ENCODE measurements at regions not wholly inside any gene's neighbourhood (a gene's known extent, or its start where the extent isn't known, plus 50 kb on each side); places are given as distances from the start of the nearest gene placed in this dataset.

- no peaks in the 10 kb centered on the region for H3K9me3 Mint-ChIP-seq (ENCODE audit: insufficient read depth)
- H3K4me1 Mint-ChIP-seq (ENCODE audit: low read depth): no peaks in the 10 kb centered on the region
- no peak overlapping the region for H3K4me3 Mint-ChIP-seq
- ChIA-PET POLR2A (no interaction called here), CTCF (no interaction called here)
- no peak overlapping the region for H3K27ac Mint-ChIP-seq
- peaks cover 13% of the 10 kb centered on the region for H3K27me3 Mint-ChIP-seq (ENCODE audit: low read depth)
- ATAC-seq (no peak), DNase-seq (no peak)
- H3K36me3 Mint-ChIP-seq (ENCODE audit: low read depth): no peaks in the 10 kb centered on the region
Observed at GRCh38 chr14:55500219-55500701, 59.8 kb upstream of the TBPL2 start.

GRCh38 chr14:55500708-55501107 is 60.3 kb upstream of the TBPL2 start:
- ChIA-PET POLR2A (no interaction called here), CTCF (no interaction called here)
- H3K4me1 Mint-ChIP-seq (ENCODE audit: low read depth): no peaks in the 10 kb centered on the region
- H3K27me3 Mint-ChIP-seq (ENCODE audit: low read depth): peaks cover 11% of the 10 kb centered on the region
- no peak for DNase-seq
- no peak for ATAC-seq
- H3K4me3 Mint-ChIP-seq: no peak overlapping the region
- H3K27ac Mint-ChIP-seq: no peak overlapping the region
- H3K36me3 Mint-ChIP-seq (ENCODE audit: low read depth): no peaks in the 10 kb centered on the region
- H3K9me3 Mint-ChIP-seq (ENCODE audit: insufficient read depth): no peaks in the 10 kb centered on the region

DNA sequence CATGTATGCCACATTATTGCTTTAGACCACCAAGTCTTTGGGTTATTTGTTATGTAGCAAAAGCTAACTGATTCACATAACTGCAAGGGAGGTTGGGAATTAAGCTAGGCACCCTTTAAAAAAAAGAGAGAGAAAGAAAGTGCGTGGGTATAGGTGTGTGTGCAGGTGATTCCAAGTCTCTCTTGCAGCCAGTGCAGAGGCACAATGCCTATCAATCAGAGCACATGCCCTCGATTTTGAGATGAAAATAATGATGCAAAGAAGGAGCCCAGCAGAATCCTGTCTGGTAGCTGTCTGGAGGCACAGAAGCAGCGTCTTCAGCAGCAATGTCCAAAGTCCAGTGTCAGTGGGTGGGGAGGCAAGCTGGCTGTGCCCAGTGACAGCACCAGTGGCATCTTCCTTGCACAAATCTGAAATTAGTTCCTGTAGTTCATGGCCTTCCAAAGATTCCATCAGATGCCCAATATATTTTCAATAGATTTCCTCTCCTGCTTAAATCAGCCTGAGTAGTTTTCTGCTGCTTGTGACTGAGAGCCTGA is 62.4 kb upstream of the TBPL2 start:
- no peak for ATAC-seq
- CTCF ChIA-PET: no interaction called here
- no peaks in the 10 kb centered on the region for H3K4me1 Mint-ChIP-seq (ENCODE audit: low read depth)

DNA sequence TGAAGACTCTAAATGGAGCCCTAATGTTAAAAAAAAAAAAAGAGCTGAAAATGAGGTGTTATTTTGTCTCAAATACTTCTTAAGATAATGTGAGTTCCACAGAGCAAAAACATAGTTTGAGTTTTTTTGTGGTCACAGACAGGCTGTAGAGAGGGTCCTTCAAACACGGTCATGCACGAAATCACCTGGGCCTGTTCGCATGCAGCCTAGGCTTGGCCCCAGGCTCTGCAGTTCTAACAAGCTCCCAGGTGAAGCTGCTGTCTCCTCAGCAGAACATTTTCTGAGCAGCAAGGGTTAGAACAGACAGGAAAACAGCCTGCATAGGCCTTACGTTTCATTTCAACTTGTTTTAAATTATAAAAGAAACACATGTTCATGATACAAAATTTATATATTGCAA is 65.4 kb upstream of the TBPL2 start:
- CTCF ChIA-PET: no interaction called here
- ATAC-seq: no peak
- Mint-ChIP-seq H3K4me1 (ENCODE audit: low read depth) (no peaks in the 10 kb centered on the region), H3K27ac (no peak overlapping the region), H3K9me3 (ENCODE audit: insufficient read depth) (no peaks in the 10 kb centered on the region), H3K4me3 (no peak overlapping the region), H3K27me3 (ENCODE audit: low read depth) (peaks cover under 1% of the 10 kb centered on the region), H3K36me3 (ENCODE audit: low read depth) (no peaks in the 10 kb centered on the region)
- DNase-seq: no peak
- POLR2A ChIA-PET: no interaction called here

More for the DNA sequence above, 62.4 kb upstream of the TBPL2 start:
- H3K27me3 Mint-ChIP-seq (ENCODE audit: low read depth): peaks cover 6% of the 10 kb centered on the region
- H3K9me3 Mint-ChIP-seq (ENCODE audit: insufficient read depth): no peaks in the 10 kb centered on the region
- DNase-seq: no peak
- H3K27ac Mint-ChIP-seq: no peak overlapping the region
- POLR2A ChIA-PET: no interaction called here
- H3K36me3 Mint-ChIP-seq (ENCODE audit: low read depth): no peaks in the 10 kb centered on the region
- H3K4me3 Mint-ChIP-seq: no peak overlapping the region

- ATAC-seq: no peak
- ChIA-PET POLR2A (no interaction called here), CTCF (no interaction called here)
- Mint-ChIP-seq H3K36me3 (ENCODE audit: low read depth) (no peaks in the 10 kb centered on the region), H3K27ac (no peak overlapping the region), H3K4me3 (no peak overlapping the region), H3K27me3 (ENCODE audit: low read depth) (no peaks in the 10 kb centered on the region), H3K9me3 (ENCODE audit: insufficient read depth) (no peaks in the 10 kb centered on the region), H3K4me1 (ENCODE audit: low read depth) (no peaks in the 10 kb centered on the region)
- no peak for DNase-seq
Observed at GRCh38 chr14:55508676-55509075, 68.3 kb upstream of the TBPL2 start.

DNA sequence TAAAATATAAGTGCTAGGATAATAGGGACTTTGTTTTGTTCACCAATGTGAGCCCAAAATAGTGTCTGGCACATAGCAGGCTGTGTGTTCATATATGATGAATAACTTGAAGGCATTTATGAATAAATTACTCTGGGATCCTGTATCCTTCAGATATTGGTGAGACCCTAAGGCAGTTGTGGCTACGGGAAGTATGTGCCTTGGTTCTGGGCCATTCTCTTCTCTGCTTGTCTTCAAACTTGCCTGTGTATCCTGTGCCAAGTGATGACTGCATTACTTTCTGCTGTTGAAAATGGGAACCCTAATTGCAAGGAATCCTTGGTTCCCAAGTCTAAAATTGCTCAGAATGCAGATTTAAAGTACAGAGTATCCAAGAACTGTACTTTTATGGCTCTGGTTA is 67.6 kb upstream of the KTN1 start:
- ChIA-PET CTCF (no interaction called here), POLR2A (no interaction called here)
- ATAC-seq: no peak
- H3K36me3 Mint-ChIP-seq (ENCODE audit: low read depth): no peaks in the 10 kb centered on the region
- no peak overlapping the region for H3K4me3 Mint-ChIP-seq
- no peaks in the 10 kb centered on the region for H3K27me3 Mint-ChIP-seq (ENCODE audit: low read depth)
- H3K9me3 Mint-ChIP-seq (ENCODE audit: insufficient read depth): no peaks in the 10 kb centered on the region
- DNase-seq: no peak
- no peaks in the 10 kb centered on the region for H3K4me1 Mint-ChIP-seq (ENCODE audit: low read depth)
- no peak overlapping the region for H3K27ac Mint-ChIP-seq

DNA sequence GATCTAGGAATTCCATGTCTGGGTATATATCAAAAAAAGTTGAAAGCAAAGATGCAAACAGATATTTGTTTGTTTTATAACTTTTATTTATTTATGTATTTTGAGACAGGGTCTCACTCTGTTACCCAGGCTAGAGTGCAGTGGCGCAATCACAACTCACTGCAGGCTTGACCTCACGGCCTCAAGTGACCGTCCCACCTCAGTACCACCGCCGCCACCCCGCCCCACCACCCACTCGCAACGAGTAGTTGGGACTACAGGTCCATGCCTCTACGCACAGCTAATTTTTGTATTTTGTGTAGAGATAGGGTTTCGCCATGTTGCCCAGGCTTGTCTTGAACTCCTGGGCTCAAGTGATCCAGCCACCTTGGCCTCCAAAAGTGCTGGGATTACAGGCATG is 66.5 kb upstream of the KTN1 start:
- H3K27ac Mint-ChIP-seq: no peak overlapping the region

GRCh38 chr14:55514819-55515490 is 65.1 kb upstream of the KTN1 start:
- no peaks in the 10 kb centered on the region for H3K4me1 Mint-ChIP-seq (ENCODE audit: low read depth)
- no peaks in the 10 kb centered on the region for H3K27me3 Mint-ChIP-seq (ENCODE audit: low read depth)
- no peaks in the 10 kb centered on the region for H3K36me3 Mint-ChIP-seq (ENCODE audit: low read depth)
- H3K9me3 Mint-ChIP-seq (ENCODE audit: insufficient read depth): no peaks in the 10 kb centered on the region
- DNase-seq: no peak
- H3K27ac Mint-ChIP-seq: no peak overlapping the region
- no peak for ATAC-seq
- H3K4me3 Mint-ChIP-seq: no peak overlapping the region
- POLR2A ChIA-PET: interaction anchor here (0.6 kb wide), 1 partner anchor 264 kb away, joined by 3 read pairs; no protein-coding TSS in a partner anchor
- CTCF ChIA-PET: no interaction called here

More for the DNA sequence above, 66.5 kb upstream of the KTN1 start:
- Mint-ChIP-seq H3K9me3 (ENCODE audit: insufficient read depth) (no peaks in the 10 kb centered on the region), H3K27me3 (ENCODE audit: low read depth) (no peaks in the 10 kb centered on the region), H3K4me1 (ENCODE audit: low read depth) (no peaks in the 10 kb centered on the region), H3K36me3 (ENCODE audit: low read depth) (no peaks in the 10 kb centered on the region), H3K4me3 (no peak overlapping the region)
- ChIA-PET CTCF (no interaction called here), POLR2A (no interaction called here)
- ATAC-seq: no peak
- no peak for DNase-seq

DNA sequence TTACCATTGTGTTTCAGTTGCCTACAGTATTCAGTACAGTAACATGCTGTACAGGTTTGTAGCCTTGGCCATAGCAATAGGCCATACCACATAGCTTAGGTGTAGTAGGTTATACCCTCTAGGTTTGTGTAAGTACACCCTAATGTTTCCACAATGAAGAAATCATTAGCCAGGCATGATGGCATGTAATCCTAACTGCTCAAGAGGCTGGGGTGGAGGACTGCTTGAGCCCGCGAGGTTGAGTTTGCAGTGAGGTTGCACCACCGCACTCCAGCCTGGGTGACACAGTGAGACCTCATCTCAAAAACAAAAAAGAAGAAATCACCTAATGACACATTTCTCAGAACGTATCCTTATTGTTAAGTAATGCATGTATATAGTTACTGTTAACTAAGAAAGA is 63.2 kb upstream of the KTN1 start:
- ATAC-seq (no peak), DNase-seq (no peak)
- H3K4me3 Mint-ChIP-seq: no peak overlapping the region
- no peaks in the 10 kb centered on the region for H3K27me3 Mint-ChIP-seq (ENCODE audit: low read depth)
- CTCF ChIA-PET: interaction anchor here (1.3 kb wide), 1 partner anchor 70 kb away, joined by 3 read pairs; no protein-coding TSS in a partner anchor
- no peaks in the 10 kb centered on the region for H3K36me3 Mint-ChIP-seq (ENCODE audit: low read depth)
- no peaks in the 10 kb centered on the region for H3K9me3 Mint-ChIP-seq (ENCODE audit: insufficient read depth)
- POLR2A ChIA-PET: no interaction called here
- H3K4me1 Mint-ChIP-seq (ENCODE audit: low read depth): no peaks in the 10 kb centered on the region
- H3K27ac Mint-ChIP-seq: no peak overlapping the region

- no peak overlapping the region for H3K27ac Mint-ChIP-seq
- POLR2A ChIA-PET: no interaction called here
- DNase-seq (no peak), ATAC-seq (no peak)
- no peaks in the 10 kb centered on the region for H3K4me1 Mint-ChIP-seq (ENCODE audit: low read depth)
- H3K9me3 Mint-ChIP-seq (ENCODE audit: insufficient read depth): no peaks in the 10 kb centered on the region
- H3K4me3 Mint-ChIP-seq: no peak overlapping the region
- CTCF ChIA-PET: no interaction called here
- no peaks in the 10 kb centered on the region for H3K36me3 Mint-ChIP-seq (ENCODE audit: low read depth)
- no peaks in the 10 kb centered on the region for H3K27me3 Mint-ChIP-seq (ENCODE audit: low read depth)
Observed at GRCh38 chr14:55518391-55518790, 61.6 kb upstream of the KTN1 start.

- Mint-ChIP-seq H3K27me3 (ENCODE audit: low read depth) (no peaks in the 10 kb centered on the region), H3K4me3 (no peak overlapping the region), H3K9me3 (ENCODE audit: insufficient read depth) (no peaks in the 10 kb centered on the region), H3K4me1 (ENCODE audit: low read depth) (no peaks in the 10 kb centered on the region), H3K36me3 (ENCODE audit: low read depth) (no peaks in the 10 kb centered on the region), H3K27ac (no peak overlapping the region)
- CTCF ChIA-PET: no interaction called here
- DNase-seq (no peak), ATAC-seq (no peak)
- POLR2A ChIA-PET: no interaction called here
Observed at GRCh38 chr14:55519473-55520080, 60.4 kb upstream of the KTN1 start.

GRCh38 chr14:55523321-55523720 is 56.7 kb upstream of the KTN1 start:
- Mint-ChIP-seq H3K27me3 (ENCODE audit: low read depth) (peaks cover 3% of the 10 kb centered on the region), H3K36me3 (ENCODE audit: low read depth) (no peaks in the 10 kb centered on the region), H3K27ac (no peak overlapping the region), H3K9me3 (ENCODE audit: insufficient read depth) (no peaks in the 10 kb centered on the region), H3K4me3 (no peak overlapping the region), H3K4me1 (ENCODE audit: low read depth) (no peaks in the 10 kb centered on the region)
- ATAC-seq (no peak), DNase-seq (no peak)
- ChIA-PET POLR2A (no interaction called here), CTCF (no interaction called here)
